ENCODE measurements at regions not wholly inside any gene's neighbourhood (a gene's known extent, or its start where the extent isn't known, plus 50 kb on each side); places are given as distances from the start of the nearest gene placed in this dataset.

- no peak for TF ChIP-seq CTCF (IDR thresholded peaks at IDR 0.05; ENCODE audit: unreplicated experiment)
- no peak overlapping the region for H3K27ac Mint-ChIP-seq (ENCODE audit: unreplicated experiment)
- H3K9me3 Mint-ChIP-seq (ENCODE audit: unreplicated experiment) = no peaks in the 10 kb centered on the region
- no peak for DNase-seq (ENCODE audit: low spot score)
- H3K27me3 Mint-ChIP-seq (ENCODE audit: unreplicated experiment) = peaks cover 1% of the 10 kb centered on the region
- peaks cover 4% of the 10 kb centered on the region for H3K36me3 Mint-ChIP-seq (ENCODE audit: low read depth, unreplicated experiment)
- no peak overlapping the region for H3K4me3 Mint-ChIP-seq (ENCODE audit: unreplicated experiment)
- H3K4me1 Mint-ChIP-seq (ENCODE audit: unreplicated experiment) = no peaks in the 10 kb centered on the region
Measured at GRCh38 chr9:134566196-134566847, 75.3 kb upstream of the COL5A1 start.

GRCh38 chr9:134566936-134567335, 74.7 kb upstream of the COL5A1 start:
- DNase-seq (ENCODE audit: low spot score) = no peak
- peaks cover 8% of the 10 kb centered on the region for H3K36me3 Mint-ChIP-seq (ENCODE audit: low read depth, unreplicated experiment)
- TF ChIP-seq CTCF (IDR thresholded peaks at IDR 0.05; ENCODE audit: unreplicated experiment) = no peak

GRCh38 chr9:134568116-134568515, 73.5 kb upstream of the COL5A1 start:
- TF ChIP-seq CTCF (IDR thresholded peaks at IDR 0.05; ENCODE audit: unreplicated experiment) = no peak
- no peak overlapping the region for H3K4me3 Mint-ChIP-seq (ENCODE audit: unreplicated experiment)
- no peak overlapping the region for H3K27ac Mint-ChIP-seq (ENCODE audit: unreplicated experiment)
- DNase-seq (ENCODE audit: low spot score) = no peak
- peaks cover 12% of the 10 kb centered on the region for H3K36me3 Mint-ChIP-seq (ENCODE audit: low read depth, unreplicated experiment)
- no peaks in the 10 kb centered on the region for H3K4me1 Mint-ChIP-seq (ENCODE audit: unreplicated experiment)
- H3K27me3 Mint-ChIP-seq (ENCODE audit: unreplicated experiment) = no peaks in the 10 kb centered on the region
- H3K9me3 Mint-ChIP-seq (ENCODE audit: unreplicated experiment) = no peaks in the 10 kb centered on the region

More at GRCh38 chr9:134566936-134567335, 74.7 kb upstream of the COL5A1 start:
- H3K9me3 Mint-ChIP-seq (ENCODE audit: unreplicated experiment) = no peaks in the 10 kb centered on the region
- H3K4me3 Mint-ChIP-seq (ENCODE audit: unreplicated experiment) = no peak overlapping the region
- H3K4me1 Mint-ChIP-seq (ENCODE audit: unreplicated experiment) = no peaks in the 10 kb centered on the region
- H3K27ac Mint-ChIP-seq (ENCODE audit: unreplicated experiment) = no peak overlapping the region
- H3K27me3 Mint-ChIP-seq (ENCODE audit: unreplicated experiment) = no peaks in the 10 kb centered on the region

GRCh38 chr9:134568811-134569210, 72.8 kb upstream of the COL5A1 start:
- H3K4me3 Mint-ChIP-seq (ENCODE audit: unreplicated experiment) = no peak overlapping the region
- peaks cover 12% of the 10 kb centered on the region for H3K36me3 Mint-ChIP-seq (ENCODE audit: low read depth, unreplicated experiment)
- H3K27ac Mint-ChIP-seq (ENCODE audit: unreplicated experiment) = no peak overlapping the region
- TF ChIP-seq CTCF (IDR thresholded peaks at IDR 0.05; ENCODE audit: unreplicated experiment) = no peak
- no peak for DNase-seq (ENCODE audit: low spot score)
- no peaks in the 10 kb centered on the region for H3K9me3 Mint-ChIP-seq (ENCODE audit: unreplicated experiment)
- H3K4me1 Mint-ChIP-seq (ENCODE audit: unreplicated experiment) = no peaks in the 10 kb centered on the region
- H3K27me3 Mint-ChIP-seq (ENCODE audit: unreplicated experiment) = no peaks in the 10 kb centered on the region

GRCh38 chr9:134569626-134570025, 72.0 kb upstream of the COL5A1 start:
- Mint-ChIP-seq H3K27ac (ENCODE audit: unreplicated experiment) (no peak overlapping the region), H3K9me3 (ENCODE audit: unreplicated experiment) (no peaks in the 10 kb centered on the region), H3K27me3 (ENCODE audit: unreplicated experiment) (no peaks in the 10 kb centered on the region), H3K4me1 (ENCODE audit: unreplicated experiment) (no peaks in the 10 kb centered on the region), H3K4me3 (ENCODE audit: unreplicated experiment) (no peak overlapping the region), H3K36me3 (ENCODE audit: low read depth, unreplicated experiment) (peaks cover 7% of the 10 kb centered on the region)
- no peak for TF ChIP-seq CTCF (IDR thresholded peaks at IDR 0.05; ENCODE audit: unreplicated experiment)
- no peak for DNase-seq (ENCODE audit: low spot score)
